Hippocampal formation (tissue), 2 donors: ENCODE measurements at regions not wholly inside any gene's neighbourhood (a gene's known extent, or its start where the extent isn't known, plus 50 kb on each side); places are given as distances from the start of the nearest gene placed in this dataset.
"Not testable (repeated sequence)": the region's sequence is repeated elsewhere in the genome, so short reads cannot be mapped to it uniquely, and the experiment has no call there.

Experiments used
- DNase-seq, 2 donors: peaks; one replicate each; lab custom pipeline; 2025; lab: John Stamatoyannopoulos, UW

GRCh38 chr20:50448625-50449403, 61.4 kb upstream of the PTPN1 start:
- DNase-seq = not testable (repeated sequence)

DNA sequence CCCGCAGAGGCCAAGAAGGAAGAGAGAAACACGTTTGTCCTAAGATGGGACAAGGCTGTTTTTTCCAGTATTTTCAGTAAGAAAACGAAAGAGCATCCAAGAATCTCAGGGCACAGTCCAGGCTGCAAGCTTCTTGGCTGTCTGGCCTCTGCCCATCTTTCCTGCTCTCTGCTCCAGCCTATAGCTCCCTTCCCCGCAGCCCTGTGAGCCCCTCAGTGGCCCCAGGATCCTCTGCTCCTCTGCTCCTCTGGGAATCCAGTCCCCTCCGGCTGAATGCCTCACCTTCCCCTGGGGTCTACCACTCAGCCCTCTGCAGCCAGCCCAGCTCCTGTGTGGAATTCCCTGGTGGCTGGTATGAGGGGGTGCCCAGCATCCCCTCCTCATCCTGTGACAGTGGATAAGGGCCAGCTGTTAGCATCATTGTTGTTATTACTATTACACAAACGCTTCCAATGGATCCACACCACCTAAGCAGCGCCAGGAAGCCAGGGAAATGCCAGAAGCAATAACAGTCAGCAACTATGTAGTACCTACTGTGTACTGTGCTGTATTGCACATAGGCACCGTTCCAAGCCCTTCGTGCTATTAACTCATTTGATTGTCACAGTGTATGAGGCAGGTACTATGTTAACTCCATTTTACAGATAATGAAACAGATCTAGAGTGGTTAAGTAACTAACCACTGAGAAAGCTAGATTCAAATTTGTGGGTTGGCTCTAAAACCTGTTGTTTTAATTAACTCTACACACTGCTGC, 60.3 kb upstream of the PTPN1 start:
- DNase-seq = no peak

DNA sequence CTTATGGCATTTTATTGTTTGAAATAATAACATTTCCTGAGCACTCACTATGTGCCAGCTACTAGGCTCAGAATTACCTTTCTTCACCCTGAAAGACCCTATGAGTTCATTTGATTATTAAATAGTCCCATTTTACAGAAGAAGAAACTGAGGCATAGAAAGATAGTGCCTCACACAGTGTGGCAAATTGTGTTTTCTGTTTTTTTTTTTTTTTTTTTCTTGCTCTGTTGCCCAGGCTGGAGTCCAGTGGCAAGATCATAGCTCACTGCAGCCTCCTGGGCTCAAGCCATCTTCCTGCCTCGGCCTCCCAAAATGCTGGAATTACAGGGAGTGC, 59.7 kb upstream of the PTPN1 start:
- DNase-seq = no peak

- no peak for DNase-seq
Observed at GRCh38 chr20:50450881-50451752, 59.1 kb upstream of the PTPN1 start.

GRCh38 chr20:50451792-50452425, 58.3 kb upstream of the PTPN1 start:
- DNase-seq = not testable (repeated sequence)

- no peak for DNase-seq
Observed at GRCh38 chr20:50453533-50454244, 56.5 kb upstream of the PTPN1 start.

DNA sequence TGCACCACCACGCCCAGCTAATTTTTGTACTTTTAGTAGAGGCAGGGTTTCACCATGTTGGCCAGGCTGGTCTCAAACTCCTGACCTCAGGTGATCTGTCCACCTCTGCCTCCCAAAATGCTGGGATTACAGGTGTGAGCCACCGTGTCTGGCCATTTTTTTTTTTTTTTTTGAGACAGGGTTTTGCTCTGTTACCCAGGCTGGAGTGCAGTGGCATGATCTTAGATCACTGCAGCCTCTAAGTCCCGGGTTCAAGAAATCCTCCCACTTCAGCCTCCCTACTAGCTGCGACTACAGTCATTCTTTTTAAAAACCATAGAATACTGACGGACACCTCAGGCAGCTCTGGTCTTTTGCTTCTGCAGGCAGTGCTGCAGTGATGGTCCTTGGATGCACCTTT, 54.9 kb upstream of the PTPN1 start:
- not testable (repeated sequence) for DNase-seq

DNA sequence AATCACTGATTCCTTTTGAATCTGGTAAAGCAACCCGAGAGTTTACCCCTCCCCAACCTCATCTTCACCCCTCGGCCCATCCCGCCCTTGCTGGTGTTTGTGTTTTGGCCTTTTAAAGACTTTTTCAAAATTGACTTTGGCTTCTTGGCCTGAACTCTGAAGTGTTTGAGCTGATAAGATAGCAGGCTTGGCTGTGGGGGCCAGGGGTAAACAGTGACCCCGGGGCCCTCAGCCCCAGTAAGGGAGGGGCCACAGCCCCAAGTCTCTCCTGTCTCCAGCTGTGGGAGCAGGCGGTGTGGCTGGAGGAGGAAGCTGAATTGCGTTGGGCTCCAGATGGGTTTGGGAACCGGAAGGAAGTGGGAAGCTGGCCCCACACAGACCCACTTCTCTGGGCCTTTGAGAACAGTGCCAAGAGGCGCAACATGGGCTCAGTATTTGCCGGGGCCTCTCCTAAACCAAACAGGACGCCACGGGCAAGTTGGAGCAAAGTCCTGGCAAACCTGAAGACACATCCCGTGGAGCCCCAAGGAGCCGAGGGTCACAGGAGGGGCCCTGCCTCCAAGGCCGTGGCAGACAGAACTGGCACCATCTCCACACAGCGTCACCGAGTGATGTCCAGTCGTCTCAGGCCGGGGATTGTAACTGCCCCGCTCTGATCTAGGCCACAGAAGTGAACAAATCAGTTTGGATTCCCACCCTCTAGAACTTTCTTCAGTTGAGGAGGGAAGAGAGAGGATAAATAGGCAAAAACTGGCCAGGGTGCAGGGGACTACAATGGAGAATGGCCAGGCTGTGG, 54.3 kb upstream of the PTPN1 start:
- DNase-seq = no peak

- DNase-seq = no peak
Observed at GRCh38 chr20:50456452-50457324, 53.5 kb upstream of the PTPN1 start.

GRCh38 chr20:50459124-50459918, 50.9 kb upstream of the PTPN1 start:
- no peak for DNase-seq

- no peak for DNase-seq
Observed at GRCh38 chr20:50460115-50460607, 50.0 kb upstream of the PTPN1 start.
